Rectal smooth muscle tissue (tissue), 1 donor: ENCODE measurements at regions not wholly inside any gene's neighbourhood (a gene's known extent, or its start where the extent isn't known, plus 50 kb on each side); places are given as distances from the start of the nearest gene placed in this dataset.

Experiments used
- H3K27ac ChIP-seq: one replicate; pipeline ENCODE4 v1.7.0; 2013; ENCODE audit warnings: low read depth, low read length, inconsistent platforms
- H3K27me3 ChIP-seq: one replicate; pipeline ENCODE4 v1.7.0; 2013; ENCODE audit warnings: low read length; ENCODE audit not compliant: control insufficient read depth, insufficient read depth
- H3K36me3 ChIP-seq: one replicate; pipeline ENCODE4 v1.7.0; 2013; ENCODE audit warnings: low read length; ENCODE audit not compliant: control insufficient read depth, insufficient read depth
- H3K4me1 ChIP-seq: one replicate; pipeline ENCODE4 v1.7.0; 2013; ENCODE audit warnings: low read length; ENCODE audit not compliant: control insufficient read depth, insufficient read depth
- H3K4me3 ChIP-seq: one replicate; pipeline ENCODE4 v1.7.0; 2013; ENCODE audit warnings: low read length
- H3K9ac ChIP-seq: one replicate; pipeline ENCODE4 v1.7.0; 2013; ENCODE audit warnings: low read length

DNA sequence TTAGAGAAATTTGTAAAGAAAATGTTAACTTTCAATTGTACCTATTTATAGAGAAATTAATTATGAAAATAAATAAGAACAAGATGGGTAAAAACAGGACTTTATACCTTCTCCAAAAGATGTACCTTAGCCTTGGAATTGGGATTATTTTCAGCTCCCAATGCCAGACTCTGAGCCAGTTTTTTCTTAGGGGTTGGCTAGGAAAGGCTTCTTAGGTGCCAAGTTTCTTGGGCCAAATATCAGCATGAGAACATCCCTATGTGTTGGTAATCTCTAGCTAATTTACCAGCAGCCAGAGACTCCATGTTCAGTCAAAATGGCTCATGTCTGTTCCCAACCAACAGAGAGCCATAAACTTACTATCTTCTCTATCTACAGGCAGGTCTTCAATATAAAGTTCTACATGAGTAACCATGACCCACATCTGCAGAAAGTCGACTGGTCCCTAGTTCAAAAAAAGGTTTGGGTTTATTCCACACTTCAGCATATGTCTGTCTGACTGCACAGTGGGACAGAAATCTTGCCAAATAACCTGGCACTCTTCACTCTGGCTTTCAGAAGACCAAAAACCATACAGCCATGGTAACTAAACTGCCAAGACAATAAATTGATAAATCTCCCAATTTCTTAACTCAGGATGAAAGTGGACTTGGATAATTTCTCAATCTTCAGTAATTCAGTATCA, 380.5 kb upstream of the RASGEF1B start:
- H3K4me1 ChIP-seq: no peaks in the 10 kb centered on the region
- no peaks in the 10 kb centered on the region for H3K27me3 ChIP-seq
- H3K9ac ChIP-seq: no peak overlapping the region
- H3K4me3 ChIP-seq: no peak overlapping the region
- H3K27ac ChIP-seq: no peak overlapping the region
- H3K36me3 ChIP-seq: no peaks in the 10 kb centered on the region

DNA sequence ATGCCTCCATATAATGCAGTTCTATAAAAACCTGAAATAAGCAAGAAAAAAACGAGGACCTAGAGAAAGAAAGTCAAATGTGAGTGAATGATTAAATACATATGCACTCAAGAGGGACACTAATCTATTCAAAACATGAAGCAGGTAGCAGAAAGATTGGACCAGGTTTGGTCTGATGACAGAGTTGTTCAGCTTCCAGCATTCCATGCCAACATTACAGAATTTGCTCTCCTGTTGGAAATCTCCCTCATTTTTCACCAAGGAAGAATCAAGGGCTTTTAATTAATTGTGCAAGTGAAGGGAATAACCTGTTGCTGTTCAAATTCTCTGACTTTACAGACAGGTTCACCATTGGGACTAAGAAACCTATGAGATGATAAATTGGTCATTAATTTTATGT, 379.0 kb upstream of the RASGEF1B start:
- Histone ChIP-seq H3K9ac (no peak overlapping the region), H3K36me3 (no peaks in the 10 kb centered on the region), H3K4me1 (no peaks in the 10 kb centered on the region), H3K27me3 (no peaks in the 10 kb centered on the region), H3K4me3 (no peak overlapping the region), H3K27ac (no peak overlapping the region)

DNA sequence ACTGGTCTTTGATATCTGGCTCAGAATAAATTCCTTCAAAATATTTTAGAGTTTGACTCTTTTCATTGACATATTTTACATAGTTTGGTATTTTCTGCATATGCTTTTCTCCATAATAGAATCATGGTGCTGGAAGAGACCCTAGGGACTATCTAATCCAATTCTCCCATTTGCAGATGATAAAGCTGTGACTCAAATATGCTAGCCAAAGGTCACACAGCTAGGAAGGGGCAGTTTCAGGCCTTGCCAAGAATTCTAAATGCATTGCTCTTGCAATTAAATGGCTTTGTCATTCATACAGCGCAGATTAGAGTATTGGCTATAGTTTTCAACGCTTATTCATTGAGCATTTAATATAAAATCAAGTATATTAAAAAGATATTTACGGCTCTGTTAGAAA, 374.1 kb upstream of the RASGEF1B start:
- no peak overlapping the region for H3K4me3 ChIP-seq
- no peak overlapping the region for H3K27ac ChIP-seq
- no peaks in the 10 kb centered on the region for H3K36me3 ChIP-seq
- H3K4me1 ChIP-seq: no peaks in the 10 kb centered on the region
- no peak overlapping the region for H3K9ac ChIP-seq
- no peaks in the 10 kb centered on the region for H3K27me3 ChIP-seq

- Histone ChIP-seq H3K27ac (no peak overlapping the region), H3K4me1 (no peaks in the 10 kb centered on the region), H3K9ac (no peak overlapping the region), H3K27me3 (no peaks in the 10 kb centered on the region), H3K4me3 (no peak overlapping the region), H3K36me3 (no peaks in the 10 kb centered on the region)
Observed at GRCh38 chr4:81845273-81845672, 373.6 kb upstream of the RASGEF1B start.

GRCh38 chr4:81844717-81845116, 373.0 kb upstream of the RASGEF1B start:
- Histone ChIP-seq H3K27ac (no peak overlapping the region), H3K27me3 (no peaks in the 10 kb centered on the region), H3K9ac (no peak overlapping the region), H3K36me3 (no peaks in the 10 kb centered on the region), H3K4me3 (no peak overlapping the region), H3K4me1 (no peaks in the 10 kb centered on the region)

DNA sequence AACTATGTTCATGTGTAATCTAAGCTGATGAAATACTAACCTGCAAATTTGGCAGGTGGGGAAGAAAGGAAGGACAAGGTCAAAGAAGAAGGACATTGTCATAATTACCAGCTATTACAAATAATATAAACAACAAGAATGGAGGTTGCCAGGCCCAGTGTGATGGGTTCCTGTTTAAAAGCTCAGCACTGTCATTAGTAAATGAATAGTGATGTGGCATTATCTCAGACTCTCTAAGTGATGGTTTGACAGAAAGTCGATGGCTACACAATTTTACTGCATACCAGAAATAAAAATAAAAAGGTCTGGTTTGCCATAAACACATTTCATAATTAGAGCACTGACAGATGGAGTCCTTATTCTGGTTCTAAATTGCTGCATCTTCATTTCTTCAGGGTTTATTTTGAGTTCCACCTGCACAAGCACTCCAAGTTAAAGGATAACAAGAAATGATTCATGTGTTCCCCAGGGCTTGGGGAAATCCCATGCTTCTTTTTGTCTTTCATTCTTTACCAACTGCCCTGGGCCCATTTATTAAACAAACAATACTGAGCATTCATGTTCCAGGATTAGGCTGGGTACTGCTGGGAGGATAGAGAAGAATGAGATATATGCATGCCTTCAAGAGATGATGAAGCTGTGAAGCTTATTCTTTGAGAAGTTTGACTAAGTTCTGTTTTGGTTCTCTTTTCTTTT, 367.8 kb upstream of the RASGEF1B start:
- H3K9ac ChIP-seq: no peak overlapping the region
- no peaks in the 10 kb centered on the region for H3K4me1 ChIP-seq
- no peaks in the 10 kb centered on the region for H3K27me3 ChIP-seq
- no peaks in the 10 kb centered on the region for H3K36me3 ChIP-seq
- no peak overlapping the region for H3K4me3 ChIP-seq
- H3K27ac ChIP-seq: no peak overlapping the region

GRCh38 chr4:81838586-81838985, 366.9 kb upstream of the RASGEF1B start:
- no peak overlapping the region for H3K27ac ChIP-seq
- no peak overlapping the region for H3K4me3 ChIP-seq
- no peaks in the 10 kb centered on the region for H3K4me1 ChIP-seq
- no peaks in the 10 kb centered on the region for H3K36me3 ChIP-seq
- H3K9ac ChIP-seq: no peak overlapping the region
- no peaks in the 10 kb centered on the region for H3K27me3 ChIP-seq

DNA sequence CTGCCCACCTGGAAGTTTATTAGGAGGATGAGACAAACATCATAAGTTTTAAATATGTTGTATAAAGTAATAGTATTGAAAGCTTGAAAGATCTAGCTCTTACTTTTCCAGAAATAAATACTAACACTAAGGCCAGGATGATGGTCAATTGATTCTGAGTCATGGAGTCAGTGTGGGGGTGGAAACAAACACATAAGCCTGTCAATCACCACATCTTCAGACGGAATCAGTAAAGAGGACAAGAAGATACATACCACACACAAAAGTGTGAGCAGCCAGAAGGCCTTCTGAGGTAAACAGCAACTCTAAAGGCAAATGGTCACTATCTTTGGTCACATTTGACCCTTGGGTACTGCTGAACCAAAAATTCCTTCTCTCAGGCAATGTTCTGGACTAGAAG, 365.0 kb upstream of the RASGEF1B start:
- H3K36me3 ChIP-seq: no peaks in the 10 kb centered on the region
- no peak overlapping the region for H3K27ac ChIP-seq
- H3K4me3 ChIP-seq: no peak overlapping the region
- H3K9ac ChIP-seq: no peak overlapping the region
- H3K27me3 ChIP-seq: no peaks in the 10 kb centered on the region
- no peaks in the 10 kb centered on the region for H3K4me1 ChIP-seq

DNA sequence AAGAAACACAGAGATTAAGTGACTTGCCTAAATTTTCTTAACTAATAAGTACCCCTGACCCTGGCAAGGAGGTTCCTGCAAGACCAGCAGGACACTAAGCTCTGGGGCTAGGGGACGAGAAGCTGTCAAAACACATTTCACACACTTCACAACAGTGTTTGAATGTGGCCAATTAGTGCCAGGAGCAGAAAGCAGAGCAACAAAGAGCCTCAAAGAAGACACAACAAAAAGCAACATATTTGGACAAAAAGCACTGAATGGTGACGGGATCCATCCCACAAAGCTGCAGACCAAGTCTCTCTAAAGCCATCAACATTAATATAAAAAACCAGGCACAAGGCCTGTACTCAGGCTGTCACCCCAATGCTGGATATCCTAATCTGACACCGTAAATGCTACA, 361.9 kb upstream of the RASGEF1B start:
- Histone ChIP-seq H3K27ac (no peak overlapping the region), H3K36me3 (no peaks in the 10 kb centered on the region), H3K27me3 (no peaks in the 10 kb centered on the region), H3K4me1 (no peaks in the 10 kb centered on the region), H3K9ac (no peak overlapping the region), H3K4me3 (no peak overlapping the region)

GRCh38 chr4:81828991-81829390, 357.3 kb upstream of the RASGEF1B start:
- no peak overlapping the region for H3K27ac ChIP-seq
- H3K27me3 ChIP-seq: no peaks in the 10 kb centered on the region
- H3K4me1 ChIP-seq: no peaks in the 10 kb centered on the region
- no peaks in the 10 kb centered on the region for H3K36me3 ChIP-seq
- no peak overlapping the region for H3K9ac ChIP-seq
- H3K4me3 ChIP-seq: no peak overlapping the region

DNA sequence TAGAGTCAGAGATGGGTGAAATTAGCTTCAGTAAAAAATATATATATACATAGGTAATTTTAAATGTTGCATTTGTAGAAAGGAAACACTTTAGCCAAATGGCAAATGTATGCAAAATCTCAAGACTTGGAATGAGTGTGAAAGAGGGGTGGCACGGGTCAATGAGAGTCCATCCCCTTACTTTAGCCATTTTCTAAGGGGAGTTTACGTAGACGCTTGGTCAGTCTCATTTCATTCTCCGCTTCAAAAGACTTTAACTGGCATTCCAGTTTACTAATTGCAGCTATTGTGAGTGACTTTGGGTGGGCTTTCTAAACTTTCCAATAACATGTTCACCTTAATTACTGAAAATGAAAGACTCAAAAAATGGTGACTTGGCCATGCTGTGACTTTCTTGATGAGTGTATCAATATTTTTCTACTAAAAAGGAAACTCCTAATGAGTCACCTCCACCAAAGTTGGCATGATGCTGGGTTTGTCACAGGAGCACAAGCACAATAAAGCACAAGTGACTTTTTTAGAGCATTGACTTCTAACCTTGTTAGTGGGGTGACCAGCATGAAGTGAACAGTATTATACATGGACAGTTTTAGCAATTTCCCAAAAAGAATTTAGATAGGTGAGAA, 356.0 kb upstream of the RASGEF1B start:
- Histone ChIP-seq H3K36me3 (no peaks in the 10 kb centered on the region), H3K27ac (no peak overlapping the region), H3K9ac (no peak overlapping the region), H3K4me3 (no peak overlapping the region), H3K27me3 (no peaks in the 10 kb centered on the region), H3K4me1 (no peaks in the 10 kb centered on the region)

DNA sequence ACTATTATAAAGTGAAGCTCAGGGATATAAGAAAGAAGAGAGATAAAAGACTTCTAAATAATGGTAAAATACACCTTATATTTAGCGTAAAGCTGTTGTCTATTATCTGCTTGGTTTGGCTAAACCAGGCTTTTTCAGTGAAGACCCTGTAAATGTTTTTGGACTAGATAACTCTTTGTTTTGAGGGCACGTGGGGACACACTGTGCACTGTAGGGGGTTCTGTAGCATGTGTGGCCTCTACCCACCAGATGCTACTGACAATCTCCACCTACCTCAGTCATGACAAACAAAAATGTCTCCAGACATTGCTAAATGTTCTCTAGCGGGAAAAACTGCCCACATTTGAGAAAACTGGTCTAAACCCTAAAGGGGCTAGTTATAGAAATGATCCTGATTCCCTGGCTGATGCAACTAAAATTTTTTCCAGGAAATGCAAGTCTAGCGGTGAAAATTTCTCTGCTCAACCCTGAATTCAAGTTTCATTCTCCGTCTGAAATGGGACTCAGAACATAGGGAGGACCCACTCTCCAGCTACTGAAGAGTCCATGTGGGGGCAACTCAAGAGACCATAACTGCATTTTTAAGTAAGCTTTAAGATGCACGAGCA, 355.2 kb upstream of the RASGEF1B start:
- no peaks in the 10 kb centered on the region for H3K36me3 ChIP-seq
- H3K4me1 ChIP-seq: no peaks in the 10 kb centered on the region
- H3K9ac ChIP-seq: no peak overlapping the region
- no peaks in the 10 kb centered on the region for H3K27me3 ChIP-seq
- H3K27ac ChIP-seq: no peak overlapping the region
- no peak overlapping the region for H3K4me3 ChIP-seq
